HepG2 (cell line): ENCODE measurements at regions not wholly inside any gene's neighbourhood (a gene's known extent, or its start where the extent isn't known, plus 50 kb on each side); places are given as distances from the start of the nearest gene placed in this dataset.

Experiments used
- ATAC-seq: fragments of 200-7000 bp; cut with Tn5 transposase; 3 replicates; pipeline ENCODE4 v1.9.1; 2020; ENCODE audit warnings: mild to moderate bottlenecking, moderate library complexity
- BruUV-seq: library from RNA; stranded (reverse); fragments of 400-500 nt; replicated peaks from 2 replicates; lab custom pipeline; 2021; lab: Mats Ljungman, UMichigan
- CTCF ChIA-PET: fragments of 300-600 bp; formaldehyde crosslinking; extraction: SDS; loops from one replicate; lab custom pipeline; 2021; ENCODE audit warnings: low total read pairs, inconsistent platforms, low intra/inter-chr PET ratio; lab: Yijun Ruan, JAX
- POLR2A ChIA-PET: fragments of 350-600 bp; sonication (Branson Sonifier 250); formaldehyde crosslinking; loops from one replicate; lab custom pipeline; 2020; ENCODE audit warnings: antibody characterized with exemption, inconsistent platforms; lab: Yijun Ruan, JAX
- DNase-seq: peaks from one replicate; pipeline ENCODE4 v3.0.0-alpha.2; 2015; ENCODE audit warnings: low spot score
- FAIRE-seq: peaks from 3 replicates; lab custom pipeline; 2011; peaks lifted over from hg19 to GRCh38; lab: Jason Lieb, UNC
- H2AFZ ChIP-seq: one replicate; pipeline ENCODE4 v1.6.1; 2011; ENCODE audit warnings: low read length, inconsistent platforms
- H3K27ac ChIP-seq: fragments of 300-600 bp; 3 replicates; pipeline ENCODE4 v1.8.0; 2011; ENCODE audit warnings: mixed run types, mild to moderate bottlenecking, mixed read lengths, low read length, inconsistent platforms; ENCODE audit not compliant: insufficient read depth; ENCODE audit errors: extremely low read length
- H3K27me3 ChIP-seq, 2 experiments: fragments of 200-600 bp in 1 of 2; 2 replicates in 1 of 2; 3 replicates in 1 of 2; pipeline versions ENCODE4 v1.6.0 to v1.8.0; 2011; ENCODE audit warnings: low read length in 2 of 2, mild to moderate bottlenecking in 2 of 2, moderate library complexity in 2 of 2, inconsistent platforms in 1 of 2; ENCODE audit not compliant: insufficient read depth in 2 of 2, control insufficient read depth in 1 of 2
- H3K36me3 ChIP-seq, 2 experiments: fragments of 200-600 bp in 1 of 2; replicated peaks in 1 of 2; 2 replicates in 1 of 2; 3 replicates in 1 of 2; pipeline versions ENCODE4 v1.5.1 to v1.8.0; 2011; ENCODE audit warnings: low read length in 2 of 2, inconsistent platforms in 1 of 2; ENCODE audit not compliant: insufficient read depth in 2 of 2, control insufficient read depth in 1 of 2
- H3K4me1 ChIP-seq: 2 replicates; pipeline ENCODE4 v1.5.1; 2012; ENCODE audit warnings: low read length, inconsistent platforms; ENCODE audit not compliant: insufficient read depth
- H3K4me2 ChIP-seq: 2 replicates; pipeline ENCODE4 v1.6.0; 2011; ENCODE audit warnings: low read depth, low read length, inconsistent platforms
- H3K4me3 ChIP-seq, 3 experiments: fragments of 200-600 bp in 1 of 3; sonication (generic), shearing (Covaris generic) in 1 of 3; replicated peaks in 1 of 3; 2 replicates each; pipeline ENCODE4 v1.5.1; 2011 to 2016; ENCODE audit warnings: low read length in 3 of 3, inconsistent platforms in 2 of 3, low read depth in 2 of 3, mild to moderate bottlenecking in 2 of 3, control low read depth in 1 of 3, mixed read lengths in 1 of 3; ENCODE audit not compliant: insufficient read depth in 1 of 3
- H3K79me2 ChIP-seq: one replicate; pipeline ENCODE4 v1.6.1; 2011; ENCODE audit warnings: low read length, inconsistent platforms; ENCODE audit not compliant: insufficient read depth
- H3K9ac ChIP-seq: 2 replicates; pipeline ENCODE4 v1.6.0; 2011; ENCODE audit warnings: mild to moderate bottlenecking, low read depth, low read length, inconsistent platforms; ENCODE audit not compliant: insufficient read depth
- H3K9me3 ChIP-seq: 2 replicates; pipeline ENCODE4 v1.5.1; 2012; ENCODE audit warnings: mild to moderate bottlenecking, low read length
- H4K20me1 ChIP-seq: 2 replicates; pipeline ENCODE4 v1.6.0; 2011; ENCODE audit warnings: inconsistent platforms, mild to moderate bottlenecking, low read length, moderate library complexity; ENCODE audit not compliant: insufficient read depth
- AKAP8 ChIP-seq: sonication (generic); formaldehyde crosslinking; IDR thresholded peaks from 2 replicates; pipeline ENCODE4 v1.5.1; 2020; ENCODE audit warnings: mild to moderate bottlenecking, missing genetic modification reagents
- CENPBD1 ChIP-seq: sonication (generic); formaldehyde crosslinking; IDR thresholded peaks from 2 replicates; pipeline ENCODE4 v1.8.0; 2022; ENCODE audit warnings: missing genetic modification reagents, low read depth, mild to moderate bottlenecking, borderline replicate concordance
- RCOR2 ChIP-seq: IDR thresholded peaks from 2 replicates; pipeline ENCODE4 v1.6.1; 2016; ENCODE audit warnings: missing biosample characterization, missing genetic modification reagents
- SCMH1 ChIP-seq: sonication (generic); formaldehyde crosslinking; IDR thresholded peaks from 2 replicates; pipeline ENCODE4 v1.9.0; 2021; ENCODE audit warnings: missing genetic modification reagents, mild to moderate bottlenecking, borderline replicate concordance
- SNRNP70 ChIP-seq: fragments of 200-400 bp; formaldehyde crosslinking; IDR thresholded peaks from 2 replicates; pipeline ENCODE4 v1.6.1; 2017; ENCODE audit warnings: mild to moderate bottlenecking, low read depth, low read length, moderate library complexity
- SP5 ChIP-seq: IDR thresholded peaks from 2 replicates; pipeline ENCODE4 v1.6.1; 2016; ENCODE audit warnings: low read depth, borderline replicate concordance
- STAT5B ChIP-seq: sonication (generic); formaldehyde crosslinking; IDR thresholded peaks from 2 replicates; pipeline ENCODE4 v1.4.0; 2020; ENCODE audit warnings: missing genetic modification reagents
- ZBTB21 ChIP-seq: sonication (generic); formaldehyde crosslinking; IDR thresholded peaks from 2 replicates; pipeline ENCODE4 v1.4.0; 2020; ENCODE audit warnings: missing genetic modification reagents
- ZFY ChIP-seq: sonication (generic); formaldehyde crosslinking; IDR thresholded peaks from 2 replicates; pipeline ENCODE4 v1.4.0; 2020; ENCODE audit warnings: missing genetic modification reagents
- ZNF878 ChIP-seq: sonication (generic); formaldehyde crosslinking; IDR thresholded peaks from 2 replicates; pipeline ENCODE4 v1.8.1; 2023; ENCODE audit warnings: mild to moderate bottlenecking, missing genetic modification reagents, moderate library complexity
- WGBS: methylation state at CpG from one replicate; pipeline ENCODE4 v1.1.6; 2017; ENCODE audit warnings: low lambda C conversion rate; 5-methylcytosine and 5-hydroxymethylcytosine counted together
- in situ Hi-C: cut with HindIII; loops from 2 replicates; pipeline ENCODE4 v1.10.0; 2017; ENCODE audit warnings: low pct_unique_long_range_greater_than_20kb; ENCODE audit not compliant: extremely low pct_ligation_motif_present
- intact Hi-C: fragments of 100-400 bp; cut with micrococcal nuclease; formaldehyde crosslinking; loops from one replicate; pipeline ENCODE4 v1.10.0; 2022; ENCODE audit not compliant: unreplicated experiment
- TF ChIP-seq, protein P1 (sequence below), 2 experiments: sonication (generic) in 1 of 2; formaldehyde crosslinking in 1 of 2; IDR thresholded peaks; 2 replicates each; pipeline versions ENCODE4 v1.4.0 to v1.6.1; 2016 to 2020; ENCODE audit warnings: borderline replicate concordance in 1 of 2, low read depth in 1 of 2, mild to moderate bottlenecking in 1 of 2, missing genetic modification reagents in 1 of 2

DNA sequence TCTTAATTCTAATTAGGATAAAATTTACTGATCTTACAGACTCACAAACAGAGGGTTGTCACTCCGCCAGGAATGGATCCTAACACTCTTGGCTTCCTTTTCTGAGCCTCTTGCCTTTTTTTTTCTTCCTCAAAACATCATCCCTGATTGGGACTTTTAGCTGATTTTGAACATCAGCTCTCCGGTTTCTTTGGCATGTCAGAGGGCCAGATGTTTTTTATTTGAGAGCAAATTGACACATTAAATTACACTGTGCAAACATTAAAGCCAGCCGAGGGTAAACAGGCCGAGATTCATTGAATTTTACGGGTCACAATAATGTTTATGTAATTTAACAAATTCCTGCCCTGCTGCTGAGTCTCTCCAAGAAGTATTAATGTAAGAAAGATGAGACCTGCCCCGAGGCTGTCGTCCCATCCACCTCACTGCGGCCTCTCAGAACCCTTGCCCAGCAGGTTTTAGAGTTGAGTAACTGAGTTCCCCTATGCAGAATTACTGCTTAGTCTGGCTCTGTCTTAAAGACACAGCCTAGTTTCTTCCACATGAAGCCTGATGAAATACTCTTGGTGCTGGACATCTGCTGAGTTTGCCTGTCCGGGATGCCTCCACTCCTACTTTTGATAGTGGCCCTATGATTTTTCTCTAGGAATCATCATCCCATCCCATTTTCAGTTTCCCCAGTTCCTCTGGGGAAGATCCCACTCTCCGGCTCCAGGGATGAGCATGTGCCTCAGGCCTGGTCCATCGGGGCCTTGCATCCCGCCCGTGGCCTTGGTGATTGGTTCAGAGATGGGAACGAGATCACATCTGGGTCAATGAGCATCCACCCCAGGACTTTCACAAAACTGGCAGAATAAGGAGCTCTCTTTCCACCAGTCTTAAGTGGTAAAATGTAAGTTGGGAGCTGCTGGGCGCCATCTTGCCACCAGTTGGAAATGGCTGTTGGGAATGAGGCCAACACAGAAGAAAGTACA lies 226.6 kb upstream of the TLE3 start:
- H3K9ac ChIP-seq = no peak overlapping the region
- no peak for FAIRE-seq
- no peak for TF ChIP-seq SP5 (CRISPR knock-in tag)
- no peak for TF ChIP-seq RCOR2 (CRISPR knock-in tag)
- no peak for TF ChIP-seq ZNF878 (CRISPR knock-in tag)
- TF ChIP-seq SNRNP70 = no peak
- TF ChIP-seq ZBTB21 (CRISPR knock-in tag) = no peak
- no peak for TF ChIP-seq STAT5B
- TF ChIP-seq, protein P1, sequence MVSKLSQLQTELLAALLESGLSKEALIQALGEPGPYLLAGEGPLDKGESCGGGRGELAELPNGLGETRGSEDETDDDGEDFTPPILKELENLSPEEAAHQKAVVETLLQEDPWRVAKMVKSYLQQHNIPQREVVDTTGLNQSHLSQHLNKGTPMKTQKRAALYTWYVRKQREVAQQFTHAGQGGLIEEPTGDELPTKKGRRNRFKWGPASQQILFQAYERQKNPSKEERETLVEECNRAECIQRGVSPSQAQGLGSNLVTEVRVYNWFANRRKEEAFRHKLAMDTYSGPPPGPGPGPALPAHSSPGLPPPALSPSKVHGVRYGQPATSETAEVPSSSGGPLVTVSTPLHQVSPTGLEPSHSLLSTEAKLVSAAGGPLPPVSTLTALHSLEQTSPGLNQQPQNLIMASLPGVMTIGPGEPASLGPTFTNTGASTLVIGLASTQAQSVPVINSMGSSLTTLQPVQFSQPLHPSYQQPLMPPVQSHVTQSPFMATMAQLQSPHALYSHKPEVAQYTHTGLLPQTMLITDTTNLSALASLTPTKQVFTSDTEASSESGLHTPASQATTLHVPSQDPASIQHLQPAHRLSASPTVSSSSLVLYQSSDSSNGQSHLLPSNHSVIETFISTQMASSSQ (IDR thresholded peaks at IDR 0.05; ENCODE audit: low read depth) = no peak
- TF ChIP-seq, protein P1 (CRISPR knock-in tag; IDR thresholded peaks at IDR 0.05; ENCODE audit: borderline replicate concordance) = no peak
- no peak for TF ChIP-seq ZFY (CRISPR knock-in tag)
- TF ChIP-seq CENPBD1 (CRISPR knock-in tag) = no peak
- no peak for TF ChIP-seq SCMH1 (CRISPR knock-in tag)
- no peak for TF ChIP-seq AKAP8 (CRISPR knock-in tag)
- TF ChIP-seq, all 625 proteins: peak for 0
- no peaks in the 10 kb centered on the region for H3K79me2 ChIP-seq
- H3K27me3 ChIP-seq = peaks cover 0 to 8% of the 10 kb centered on the region in 2 experiments; a peak in 3 of 5 replicates
- no peaks in the 10 kb centered on the region for H3K36me3 ChIP-seq
- no TSS peak for BruUV-seq
- H3K4me1 ChIP-seq = no peaks in the 10 kb centered on the region
- H3K4me3 ChIP-seq = no peak overlapping the region
- H2AFZ ChIP-seq = no peak overlapping the region
- in situ Hi-C loops = no loop called here
- ATAC-seq (no peak), DNase-seq (no peak)
- H3K4me2 ChIP-seq = no peak overlapping the region
- intact Hi-C loops = no loop called here
- H3K9me3 ChIP-seq = no peaks in the 10 kb centered on the region
- 55% methylated on average over 15 of the region's 15 CpGs for WGBS
- ChIA-PET CTCF (no interaction called here), POLR2A (no interaction called here)
- no peak overlapping the region for H3K27ac ChIP-seq
- no peaks in the 10 kb centered on the region for H4K20me1 ChIP-seq
